NCI-H2081 (cell line): ENCODE measurements at regions not wholly inside any gene's neighbourhood (a gene's known extent, or its start where the extent isn't known, plus 50 kb on each side); places are given as distances from the start of the nearest gene placed in this dataset.
"Not testable (repeated sequence)": the region's sequence is repeated elsewhere in the genome, so short reads cannot be mapped to it uniquely, and the experiment has no call there.

Source experiments
- DNase-seq, 2 experiments: peaks; one replicate each; lab custom pipeline; 2025; lab: John Stamatoyannopoulos, UW

- DNase-seq, result no peak
Measured at GRCh38 chr5:152608458-152608857, 203.4 kb upstream of the NMUR2 start.

GRCh38 chr5:152619756-152620155, 214.7 kb upstream of the NMUR2 start:
- no peak for DNase-seq

GRCh38 chr5:152622628-152623027, 217.5 kb upstream of the NMUR2 start:
- DNase-seq, result no peak

GRCh38 chr5:152623951-152624350, 218.9 kb upstream of the NMUR2 start:
- no peak for DNase-seq

- no peak for DNase-seq
Measured at GRCh38 chr5:152625696-152626095, 220.6 kb upstream of the NMUR2 start.

GRCh38 chr5:152631221-152631620, 226.1 kb upstream of the NMUR2 start:
- DNase-seq, result no peak

- no peak for DNase-seq
Measured at GRCh38 chr5:152632360-152632759, 227.3 kb upstream of the NMUR2 start.

GRCh38 chr5:152634586-152634985, 229.5 kb upstream of the NMUR2 start:
- peak; percentile 53 to 81 for DNase-seq

GRCh38 chr5:152638996-152639552, 234.0 kb upstream of the NMUR2 start:
- no peak for DNase-seq

- DNase-seq, result peak in 1 of 2 experiments; percentile 33
Measured at GRCh38 chr5:152641970-152642805, 237.1 kb upstream of the NMUR2 start.

- no peak for DNase-seq
Measured at GRCh38 chr5:152642880-152643279, 237.8 kb upstream of the NMUR2 start.

GRCh38 chr5:152644029-152644728, 239.1 kb upstream of the NMUR2 start:
- peak in 1 of 2 experiments; percentile 17 for DNase-seq

- no peak for DNase-seq
Measured at GRCh38 chr5:152649609-152650008, 244.5 kb upstream of the NMUR2 start.

- DNase-seq, result no peak
Measured at GRCh38 chr5:152650413-152650812, 245.3 kb upstream of the NMUR2 start.

- not testable (repeated sequence) for DNase-seq
Measured at GRCh38 chr5:152659470-152659869, 254.4 kb upstream of the NMUR2 start.

GRCh38 chr5:152673601-152674000, 268.5 kb upstream of the NMUR2 start:
- DNase-seq, result no peak

- no peak for DNase-seq
Measured at GRCh38 chr5:152674403-152674802, 269.3 kb upstream of the NMUR2 start.

- DNase-seq, result peak; percentile 49 to 84
Measured at GRCh38 chr5:152676196-152676595, 271.1 kb upstream of the NMUR2 start.

GRCh38 chr5:152683205-152683604, 278.1 kb upstream of the NMUR2 start:
- DNase-seq, result no peak

GRCh38 chr5:152686931-152687330, 281.9 kb upstream of the NMUR2 start:
- DNase-seq, result no peak

- DNase-seq, result no peak
Measured at GRCh38 chr5:152688561-152689249, 283.6 kb upstream of the NMUR2 start.

GRCh38 chr5:152689250-152689711, 284.2 kb upstream of the NMUR2 start:
- no peak for DNase-seq
